ENCODE measurements at regions not wholly inside any gene's neighbourhood (a gene's known extent, or its start where the extent isn't known, plus 50 kb on each side); places are given as distances from the start of the nearest gene placed in this dataset.

DNA sequence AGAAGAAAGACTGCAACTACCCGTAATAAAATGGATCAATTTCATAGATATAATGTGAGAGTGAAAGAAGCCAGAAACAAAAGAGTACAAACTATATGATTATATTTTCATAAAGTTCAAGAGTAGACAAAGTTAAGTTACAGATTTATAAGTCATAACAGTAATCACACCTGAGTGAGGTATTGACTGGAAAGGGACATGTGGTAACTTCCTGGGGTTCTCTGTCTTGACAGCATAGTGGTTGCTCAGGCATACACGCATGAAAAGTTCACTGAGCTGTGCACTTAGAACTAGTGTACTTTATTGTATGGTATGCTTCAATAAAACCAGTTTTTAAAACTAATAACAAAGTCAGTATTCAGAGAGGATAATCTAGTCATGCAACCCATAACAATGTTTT, 653.6 kb downstream of the EPM2A start:
- Histone ChIP-seq H3K4me1 (ENCODE audit: insufficient read depth, insufficient read length) (no peaks in the 10 kb centered on the region), H3K4me3 (ENCODE audit: insufficient read length, low read depth) (no peak overlapping the region), H3K27me3 (ENCODE audit: insufficient read depth, insufficient read length) (no peaks in the 10 kb centered on the region), H3K9ac (ENCODE audit: insufficient read length, low read depth) (no peak overlapping the region), H3K9me3 (ENCODE audit: insufficient read depth, low read length) (no peaks in the 10 kb centered on the region), H3K36me3 (ENCODE audit: insufficient read depth, insufficient read length, low read length) (no peaks in the 10 kb centered on the region)
- DNase-seq (ENCODE audit: low read depth, low spot score): no peak
- TF ChIP-seq ZNF274 (IDR thresholded peaks at IDR 0.05; ENCODE audit: low read depth, low read length): no peak
- no peak for TF ChIP-seq YY1 (IDR thresholded peaks at IDR 0.05; ENCODE audit: insufficient read depth, insufficient read length)
- TF ChIP-seq SUZ12 (IDR thresholded peaks at IDR 0.05; ENCODE audit: extremely low read depth, insufficient read depth, insufficient read length): no peak

DNA sequence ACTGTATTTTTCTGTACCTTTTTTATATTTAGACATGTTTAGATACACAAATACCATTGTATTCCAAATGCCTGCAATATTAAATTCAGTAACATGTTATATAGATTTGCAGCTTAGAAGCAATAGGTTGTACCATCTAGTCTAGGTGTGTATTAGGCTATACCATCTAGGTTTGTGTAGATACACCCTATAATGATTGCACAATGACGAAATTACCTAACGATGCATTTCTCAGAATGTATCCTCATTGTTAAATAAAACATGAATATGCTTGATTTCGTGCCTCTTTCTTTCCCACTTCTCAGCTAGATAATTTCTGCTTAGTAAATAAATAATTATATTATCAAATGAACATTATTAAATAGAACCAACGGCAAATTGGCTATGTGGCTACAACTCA, 653.0 kb downstream of the EPM2A start:
- Histone ChIP-seq H3K4me3 (ENCODE audit: insufficient read length, low read depth) (no peak overlapping the region), H3K27me3 (ENCODE audit: insufficient read depth, insufficient read length) (no peaks in the 10 kb centered on the region), H3K4me1 (ENCODE audit: insufficient read depth, insufficient read length) (no peaks in the 10 kb centered on the region), H3K9ac (ENCODE audit: insufficient read length, low read depth) (no peak overlapping the region), H3K9me3 (ENCODE audit: insufficient read depth, low read length) (no peaks in the 10 kb centered on the region), H3K36me3 (ENCODE audit: insufficient read depth, insufficient read length, low read length) (no peaks in the 10 kb centered on the region)
- no peak for DNase-seq (ENCODE audit: low read depth, low spot score)
- TF ChIP-seq ZNF274 (IDR thresholded peaks at IDR 0.05; ENCODE audit: low read depth, low read length) (no peak), SUZ12 (IDR thresholded peaks at IDR 0.05; ENCODE audit: extremely low read depth, insufficient read depth, insufficient read length) (no peak), YY1 (IDR thresholded peaks at IDR 0.05; ENCODE audit: insufficient read depth, insufficient read length) (no peak)

DNA sequence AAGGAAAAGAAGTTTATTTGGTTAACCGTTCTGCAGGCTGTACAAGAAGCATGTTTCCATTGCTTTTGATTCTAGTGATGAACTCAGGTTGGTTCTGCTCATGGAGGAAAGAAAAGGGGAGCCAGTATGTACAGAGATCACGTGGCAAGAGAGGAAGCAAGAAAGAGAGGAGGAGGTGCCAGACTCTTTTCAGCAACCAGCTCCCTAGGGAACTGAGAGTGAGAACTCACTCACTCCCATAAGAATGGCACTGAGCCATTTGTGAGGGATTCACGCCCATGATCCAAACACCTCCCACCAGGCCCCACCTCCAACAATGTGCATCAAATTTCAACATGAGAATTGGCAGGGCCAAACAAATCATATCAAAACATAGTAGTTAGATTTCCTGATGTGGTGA, 649.1 kb downstream of the EPM2A start:
- Histone ChIP-seq H3K27me3 (ENCODE audit: insufficient read depth, insufficient read length) (no peaks in the 10 kb centered on the region), H3K36me3 (ENCODE audit: insufficient read depth, insufficient read length, low read length) (no peaks in the 10 kb centered on the region), H3K4me3 (ENCODE audit: insufficient read length, low read depth) (no peak overlapping the region), H3K9me3 (ENCODE audit: insufficient read depth, low read length) (no peaks in the 10 kb centered on the region), H3K4me1 (ENCODE audit: insufficient read depth, insufficient read length) (no peaks in the 10 kb centered on the region), H3K9ac (ENCODE audit: insufficient read length, low read depth) (no peak overlapping the region)
- TF ChIP-seq ZNF274 (IDR thresholded peaks at IDR 0.05; ENCODE audit: low read depth, low read length) (no peak), SUZ12 (IDR thresholded peaks at IDR 0.05; ENCODE audit: extremely low read depth, insufficient read depth, insufficient read length) (no peak), YY1 (IDR thresholded peaks at IDR 0.05; ENCODE audit: insufficient read depth, insufficient read length) (no peak)
- peak; percentile 13 for DNase-seq (ENCODE audit: low read depth, low spot score)

DNA sequence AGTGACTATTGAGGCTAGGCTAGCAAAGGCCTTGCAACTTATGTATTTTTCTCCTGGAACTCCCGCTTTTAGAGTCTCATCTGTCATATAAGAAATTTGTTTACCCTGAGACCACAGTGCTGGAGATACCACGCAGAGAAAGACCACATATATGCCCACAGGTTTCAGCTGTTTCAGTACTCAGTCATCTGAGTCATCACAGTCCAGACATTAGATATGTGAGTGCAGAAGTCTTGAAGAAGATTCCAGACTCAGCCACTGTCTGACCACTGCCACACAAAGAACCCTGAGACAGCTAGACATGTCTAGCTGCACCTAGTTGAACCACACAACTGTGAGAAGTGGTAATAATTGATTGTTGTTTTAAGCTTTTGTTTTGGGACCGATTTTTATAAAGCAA, 648.3 kb downstream of the EPM2A start:
- DNase-seq (ENCODE audit: low read depth, low spot score): no peak
- Histone ChIP-seq H3K9ac (ENCODE audit: insufficient read length, low read depth) (no peak overlapping the region), H3K27me3 (ENCODE audit: insufficient read depth, insufficient read length) (no peaks in the 10 kb centered on the region), H3K4me3 (ENCODE audit: insufficient read length, low read depth) (no peak overlapping the region), H3K4me1 (ENCODE audit: insufficient read depth, insufficient read length) (no peaks in the 10 kb centered on the region), H3K36me3 (ENCODE audit: insufficient read depth, insufficient read length, low read length) (no peaks in the 10 kb centered on the region), H3K9me3 (ENCODE audit: insufficient read depth, low read length) (no peaks in the 10 kb centered on the region)
- no peak for TF ChIP-seq ZNF274 (IDR thresholded peaks at IDR 0.05; ENCODE audit: low read depth, low read length)

DNA sequence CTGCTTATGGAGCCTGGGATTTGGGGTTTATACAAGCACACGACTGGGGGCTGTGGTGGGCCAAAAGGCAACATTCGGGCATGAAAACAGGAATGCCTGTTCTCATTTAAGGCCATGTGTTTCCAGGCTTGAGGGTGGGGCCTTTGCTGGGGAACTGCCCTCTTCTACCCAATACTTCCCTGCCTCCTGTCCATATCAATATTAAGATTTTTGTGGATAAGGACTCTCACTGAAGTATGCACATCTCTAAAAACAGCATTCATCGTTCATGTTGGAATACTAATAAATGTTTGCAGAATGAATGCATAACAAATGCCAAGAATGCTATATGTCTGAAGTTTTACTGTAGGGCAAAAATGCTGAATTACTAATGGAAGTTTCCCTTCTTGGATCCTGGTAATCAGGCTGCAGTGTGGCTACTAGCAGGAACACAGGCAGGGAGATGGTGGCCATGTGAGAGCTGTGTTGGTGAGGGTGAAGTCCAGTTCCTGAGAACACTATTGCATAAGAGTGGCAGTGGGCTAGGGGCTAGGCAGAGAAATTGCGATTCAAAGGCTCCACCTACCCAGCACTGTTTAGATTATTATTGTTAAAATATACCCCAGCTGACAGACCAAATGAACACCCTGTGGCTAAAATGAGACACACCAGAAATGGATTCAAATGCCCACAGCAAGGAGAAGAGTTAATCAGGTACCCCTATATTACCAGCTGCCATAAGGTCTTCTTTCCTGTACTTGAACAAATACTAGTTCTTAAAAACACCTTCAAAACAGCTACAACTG, 644.3 kb downstream of the EPM2A start:
- no peak overlapping the region for H3K4me3 ChIP-seq (ENCODE audit: insufficient read length, low read depth)
- no peaks in the 10 kb centered on the region for H3K4me1 ChIP-seq (ENCODE audit: insufficient read depth, insufficient read length)
- no peak for DNase-seq (ENCODE audit: low read depth, low spot score)
- H3K9ac ChIP-seq (ENCODE audit: insufficient read length, low read depth): no peak overlapping the region
- H3K36me3 ChIP-seq (ENCODE audit: insufficient read depth, insufficient read length, low read length): no peaks in the 10 kb centered on the region
- no peaks in the 10 kb centered on the region for H3K27me3 ChIP-seq (ENCODE audit: insufficient read depth, insufficient read length)
- TF ChIP-seq YY1 (IDR thresholded peaks at IDR 0.05; ENCODE audit: insufficient read depth, insufficient read length) (no peak), SUZ12 (IDR thresholded peaks at IDR 0.05; ENCODE audit: extremely low read depth, insufficient read depth, insufficient read length) (no peak)
- no peaks in the 10 kb centered on the region for H3K9me3 ChIP-seq (ENCODE audit: insufficient read depth, low read length)

DNA sequence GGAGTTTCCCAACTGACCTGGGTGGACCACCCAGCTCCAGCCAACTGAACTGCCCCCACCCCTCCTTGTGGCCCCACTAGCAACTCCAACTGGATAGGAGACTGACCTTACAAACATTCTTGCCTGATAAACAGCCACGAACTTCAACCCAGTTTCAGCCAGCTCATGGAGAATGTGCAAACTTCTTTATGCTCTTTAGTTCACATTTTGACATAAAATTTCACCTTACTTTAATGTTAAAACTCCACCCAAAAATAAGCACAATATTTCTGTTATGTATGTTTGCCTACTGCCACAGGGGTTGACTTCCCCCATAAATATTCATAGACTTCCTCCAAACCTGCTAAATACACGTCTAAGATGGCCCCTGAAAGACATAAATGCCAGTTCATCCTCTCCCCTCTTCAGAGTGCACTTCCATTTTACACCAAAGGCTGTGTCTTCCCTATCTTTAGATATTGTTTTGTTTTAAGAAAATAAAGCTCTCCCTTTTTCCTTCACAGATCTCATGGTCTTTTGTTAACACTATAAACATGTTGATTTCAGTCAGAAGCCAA, 643.7 kb downstream of the EPM2A start:
- Histone ChIP-seq H3K9ac (ENCODE audit: insufficient read length, low read depth) (no peak overlapping the region), H3K27me3 (ENCODE audit: insufficient read depth, insufficient read length) (no peaks in the 10 kb centered on the region), H3K36me3 (ENCODE audit: insufficient read depth, insufficient read length, low read length) (no peaks in the 10 kb centered on the region), H3K9me3 (ENCODE audit: insufficient read depth, low read length) (no peaks in the 10 kb centered on the region), H3K4me1 (ENCODE audit: insufficient read depth, insufficient read length) (no peaks in the 10 kb centered on the region), H3K4me3 (ENCODE audit: insufficient read length, low read depth) (no peak overlapping the region)
- TF ChIP-seq ZNF274 (IDR thresholded peaks at IDR 0.05; ENCODE audit: low read depth, low read length) (no peak), YY1 (IDR thresholded peaks at IDR 0.05; ENCODE audit: insufficient read depth, insufficient read length) (no peak), SUZ12 (IDR thresholded peaks at IDR 0.05; ENCODE audit: extremely low read depth, insufficient read depth, insufficient read length) (no peak)
- DNase-seq (ENCODE audit: low read depth, low spot score): no peak

DNA sequence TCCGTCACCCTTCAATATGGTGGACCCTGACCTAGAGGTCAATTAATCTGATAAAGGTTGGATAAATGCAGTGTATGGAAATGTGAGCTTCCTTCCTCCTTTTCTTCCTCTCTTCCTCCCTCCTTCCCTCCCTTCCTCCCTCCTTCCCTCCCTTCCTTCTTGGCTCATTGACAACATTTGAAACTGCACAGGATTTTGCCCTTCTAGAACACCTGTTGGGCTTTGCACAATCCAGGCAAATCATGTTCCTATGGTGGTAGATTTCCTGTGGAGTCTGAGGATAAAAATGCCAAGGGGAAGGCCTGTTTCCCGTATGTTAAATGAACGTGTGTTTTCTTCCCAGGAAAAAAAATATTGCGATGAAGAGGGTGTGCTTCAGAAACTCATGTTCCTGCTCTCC, 642.8 kb downstream of the EPM2A start:
- DNase-seq (ENCODE audit: low read depth, low spot score): no peak
- H3K4me1 ChIP-seq (ENCODE audit: insufficient read depth, insufficient read length): no peaks in the 10 kb centered on the region
- no peaks in the 10 kb centered on the region for H3K36me3 ChIP-seq (ENCODE audit: insufficient read depth, insufficient read length, low read length)
- H3K9ac ChIP-seq (ENCODE audit: insufficient read length, low read depth): no peak overlapping the region
- H3K9me3 ChIP-seq (ENCODE audit: insufficient read depth, low read length): no peaks in the 10 kb centered on the region
- TF ChIP-seq SUZ12 (IDR thresholded peaks at IDR 0.05; ENCODE audit: extremely low read depth, insufficient read depth, insufficient read length): no peak
- no peak for TF ChIP-seq YY1 (IDR thresholded peaks at IDR 0.05; ENCODE audit: insufficient read depth, insufficient read length)
- TF ChIP-seq ZNF274 (IDR thresholded peaks at IDR 0.05; ENCODE audit: low read depth, low read length): no peak
- no peak overlapping the region for H3K4me3 ChIP-seq (ENCODE audit: insufficient read length, low read depth)
- H3K27me3 ChIP-seq (ENCODE audit: insufficient read depth, insufficient read length): no peaks in the 10 kb centered on the region

Data from NT2/D1 (cell line).